GM10248 (cell line): ENCODE measurements at regions not wholly inside any gene's neighbourhood (a gene's known extent, or its start where the extent isn't known, plus 50 kb on each side); places are given as distances from the start of the nearest gene placed in this dataset.

Experiments used
- CTCF ChIA-PET: fragments of 300-600 bp; sonication (Branson Sonifier 250); formaldehyde crosslinking; extraction: SDS; loops from one replicate; lab custom pipeline; 2021; ENCODE audit warnings: antibody characterized with exemption; lab: Yijun Ruan, JAX
- POLR2A ChIA-PET: fragments of 350-650 bp; sonication (Branson Sonifier 250); formaldehyde crosslinking; extraction: SDS; loops from one replicate; lab custom pipeline; 2020; ENCODE audit warnings: antibody characterized with exemption; lab: Yijun Ruan, JAX
- DNase-seq: peaks from one replicate; pipeline ENCODE4 v3.0.0; 2012; ENCODE audit errors: extremely low spot score
- TF ChIP-seq, protein P1 (sequence below): IDR thresholded peaks from 2 replicates; pipeline ENCODE4 v1.5.1; 2012; ENCODE audit warnings: mild to moderate bottlenecking, low read depth; ENCODE audit errors: extremely low read depth, missing control alignments, control extremely low read depth

DNA sequence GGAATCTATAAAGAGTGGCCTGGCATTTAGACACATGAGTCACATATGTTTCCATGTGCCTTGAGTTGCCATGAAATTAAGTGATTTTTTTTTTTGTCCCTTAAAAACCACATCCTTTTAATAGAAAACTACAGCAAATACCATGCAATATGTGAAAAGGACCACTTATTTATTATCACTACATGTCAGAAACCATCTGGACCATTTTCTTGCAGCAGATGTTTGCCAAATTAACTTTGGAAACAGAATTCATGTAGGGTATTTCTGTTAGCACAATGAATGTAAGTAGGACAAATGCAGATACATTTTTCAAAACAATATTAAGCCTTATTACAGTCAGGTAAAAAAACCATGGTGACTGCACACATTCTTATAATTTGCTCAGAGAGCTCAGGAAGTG, 230.6 kb downstream of the REEP3 start:
- ChIA-PET POLR2A (no interaction called here), CTCF (interaction anchor here (1.0 kb wide), 1 partner anchor 16 kb away, joined by 3 read pairs; no protein-coding TSS in a partner anchor)
- TF ChIP-seq, protein P1, sequence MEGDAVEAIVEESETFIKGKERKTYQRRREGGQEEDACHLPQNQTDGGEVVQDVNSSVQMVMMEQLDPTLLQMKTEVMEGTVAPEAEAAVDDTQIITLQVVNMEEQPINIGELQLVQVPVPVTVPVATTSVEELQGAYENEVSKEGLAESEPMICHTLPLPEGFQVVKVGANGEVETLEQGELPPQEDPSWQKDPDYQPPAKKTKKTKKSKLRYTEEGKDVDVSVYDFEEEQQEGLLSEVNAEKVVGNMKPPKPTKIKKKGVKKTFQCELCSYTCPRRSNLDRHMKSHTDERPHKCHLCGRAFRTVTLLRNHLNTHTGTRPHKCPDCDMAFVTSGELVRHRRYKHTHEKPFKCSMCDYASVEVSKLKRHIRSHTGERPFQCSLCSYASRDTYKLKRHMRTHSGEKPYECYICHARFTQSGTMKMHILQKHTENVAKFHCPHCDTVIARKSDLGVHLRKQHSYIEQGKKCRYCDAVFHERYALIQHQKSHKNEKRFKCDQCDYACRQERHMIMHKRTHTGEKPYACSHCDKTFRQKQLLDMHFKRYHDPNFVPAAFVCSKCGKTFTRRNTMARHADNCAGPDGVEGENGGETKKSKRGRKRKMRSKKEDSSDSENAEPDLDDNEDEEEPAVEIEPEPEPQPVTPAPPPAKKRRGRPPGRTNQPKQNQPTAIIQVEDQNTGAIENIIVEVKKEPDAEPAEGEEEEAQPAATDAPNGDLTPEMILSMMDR: no peak
- no peak for DNase-seq

DNA sequence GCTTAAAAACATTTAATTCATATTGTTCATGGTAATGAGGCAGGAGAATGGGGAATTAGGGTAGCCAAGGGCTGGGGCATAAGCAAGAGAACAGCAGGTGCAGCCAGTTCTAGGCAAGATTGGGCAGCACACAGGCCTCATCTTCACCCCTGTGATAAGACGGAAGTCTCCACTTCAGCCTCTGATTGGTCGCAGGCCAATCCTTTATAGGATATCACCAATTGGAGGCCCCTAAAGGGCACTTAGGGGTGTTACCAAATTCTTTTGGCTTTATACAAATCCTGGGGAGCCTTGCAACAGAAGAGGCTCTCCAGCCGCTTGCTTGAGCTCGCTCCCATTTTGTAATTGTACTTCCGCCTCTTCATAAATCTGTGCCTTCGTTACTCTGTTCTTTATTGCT, 231.1 kb downstream of the REEP3 start:
- TF ChIP-seq, protein P1: no peak
- no peak for DNase-seq
- CTCF ChIA-PET: interaction anchor here (1.0 to 1.6 kb wide), 3 partner anchors 15 to 594 kb away, joined by 3 to 4 read pairs (median 4); no protein-coding TSS in a partner anchor
- POLR2A ChIA-PET: no interaction called here

DNA sequence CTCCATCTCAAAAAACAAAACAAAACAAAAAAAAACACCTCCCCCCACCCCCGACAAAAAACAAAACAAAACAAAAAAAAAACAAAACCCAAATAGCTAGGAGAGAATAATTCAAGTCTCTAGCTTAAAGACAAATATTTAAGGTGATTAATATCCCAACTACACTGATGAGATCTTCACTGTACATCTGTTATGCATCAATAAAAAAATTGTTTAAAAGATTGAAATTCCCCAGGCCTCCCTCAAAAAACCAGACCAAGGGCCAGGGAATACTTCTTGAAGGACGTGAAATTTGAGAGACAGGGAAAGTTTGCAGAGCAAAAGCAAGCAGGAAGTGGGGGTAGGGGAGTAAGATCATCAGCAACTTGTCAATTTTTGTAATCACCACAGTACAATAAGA, 232.6 kb downstream of the REEP3 start:
- CTCF ChIA-PET: interaction anchor here (1.2 to 1.6 kb wide), 3 partner anchors 17 to 596 kb away, joined by 3 to 4 read pairs (median 4); no protein-coding TSS in a partner anchor
- no peak for DNase-seq
- POLR2A ChIA-PET: no interaction called here
- TF ChIP-seq, protein P1: no peak

DNA sequence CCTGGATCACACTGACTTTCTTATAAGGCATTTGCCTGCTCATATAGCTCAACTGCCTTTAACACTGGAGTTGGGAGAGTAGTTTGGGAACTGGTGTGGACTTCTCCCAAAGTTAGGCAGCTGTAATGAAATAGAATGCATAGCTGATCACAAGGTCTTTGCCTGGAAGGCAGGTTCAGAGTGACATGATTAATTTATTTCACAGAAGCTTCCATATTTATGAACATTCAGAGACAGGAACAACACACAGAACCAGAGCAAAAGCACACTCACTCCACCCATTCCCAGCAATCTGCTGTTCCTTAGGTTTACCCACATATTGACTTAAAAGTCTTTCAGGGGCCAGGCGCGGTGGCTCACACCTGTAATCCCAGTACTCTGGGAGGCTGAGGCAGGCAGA, 234.2 kb downstream of the REEP3 start:
- CTCF ChIA-PET: interaction anchor here (0.8 to 1.9 kb wide), 5 partner anchors 13 to 599 kb away, joined by 3 to 5 read pairs (median 4); no protein-coding TSS in a partner anchor

DNA sequence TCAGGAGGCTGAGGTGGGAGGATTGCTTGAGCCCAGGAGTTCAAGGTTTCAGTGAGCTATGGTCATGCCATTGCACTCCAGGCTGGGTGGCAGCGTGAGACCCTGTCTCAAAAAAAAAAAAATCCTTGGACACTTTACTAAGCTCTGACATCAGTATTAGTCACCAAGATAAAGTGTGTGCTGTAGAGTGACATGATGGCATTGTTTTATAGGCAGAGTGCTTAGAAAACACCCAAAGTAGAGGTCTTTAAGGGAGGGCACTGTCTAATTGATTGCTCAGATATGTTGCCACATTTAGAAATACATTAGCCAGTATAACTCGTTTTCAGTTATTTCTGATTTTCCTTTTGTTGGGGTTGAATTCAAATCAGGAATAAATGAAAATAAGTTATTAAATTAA, 235.9 kb downstream of the REEP3 start:
- DNase-seq: no peak
- TF ChIP-seq, protein P1: no peak
- ChIA-PET POLR2A (no interaction called here), CTCF (interaction anchor here (1.1 to 2.4 kb wide), 5 partner anchors 10 to 590 kb away, joined by 3 to 11 read pairs (median 5); no protein-coding TSS in a partner anchor)

More for the DNA sequence above, 234.2 kb downstream of the REEP3 start:
- POLR2A ChIA-PET: no interaction called here
- TF ChIP-seq, protein P1: no peak
- DNase-seq: no peak

DNA sequence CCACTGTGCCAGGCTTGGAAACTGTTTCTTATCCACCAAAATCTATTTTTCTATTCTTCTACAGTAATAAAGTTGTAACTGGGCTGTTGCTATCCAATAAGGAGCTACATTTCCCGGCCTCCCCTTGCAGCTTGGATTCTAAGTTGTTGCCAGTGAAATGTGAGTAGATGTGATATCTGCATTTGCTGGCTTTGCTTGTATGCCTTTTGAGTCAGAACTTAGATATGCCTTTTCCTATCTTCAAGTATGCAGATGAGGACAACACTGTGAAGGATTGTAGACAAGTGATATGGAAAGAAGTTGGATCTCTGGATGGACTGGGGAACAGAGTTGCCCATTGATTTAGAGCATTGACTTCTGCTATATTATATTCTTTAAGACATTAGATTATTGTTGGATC, 236.9 kb downstream of the REEP3 start:
- ChIA-PET CTCF (interaction anchor here (1.1 to 2.4 kb wide), 6 partner anchors 9 to 591 kb away, joined by 3 to 11 read pairs (median 5); no protein-coding TSS in a partner anchor), POLR2A (no interaction called here)
- TF ChIP-seq, protein P1: no peak
- no peak for DNase-seq
